ENCODE measurements at regions not wholly inside any gene's neighbourhood (a gene's known extent, or its start where the extent isn't known, plus 50 kb on each side); places are given as distances from the start of the nearest gene placed in this dataset.
"Not testable (repeated sequence)": the region's sequence is repeated elsewhere in the genome, so short reads cannot be mapped to it uniquely, and the experiment has no call there.

GRCh38 chr2:240259201-240259923, 118.9 kb upstream of the OTOS start:
- no peak for TF ChIP-seq CTCF (IDR thresholded peaks at IDR 0.05; ENCODE audit: low read depth, low read length)
- in situ Hi-C loops (cut with HindIII; ENCODE audit: low sequenced_read_pairs), result no loop called here
- H3K4me3 ChIP-seq (ENCODE audit: low read depth, low read length), result no peak overlapping the region
- DNase-seq (ENCODE audit: low read depth, low spot score), result no peak

- no peak overlapping the region for H3K4me3 ChIP-seq (ENCODE audit: low read depth, low read length)
- in situ Hi-C loops (cut with HindIII; ENCODE audit: low sequenced_read_pairs), result no loop called here
- no peak for DNase-seq (ENCODE audit: low read depth, low spot score)
- no peak for TF ChIP-seq CTCF (IDR thresholded peaks at IDR 0.05; ENCODE audit: low read depth, low read length)
Measured at GRCh38 chr2:240259924-240260529, 119.6 kb upstream of the OTOS start.

GRCh38 chr2:240260664-240261063, 120.2 kb upstream of the OTOS start:
- in situ Hi-C loops (cut with HindIII; ENCODE audit: low sequenced_read_pairs), result no loop called here
- no peak overlapping the region for H3K4me3 ChIP-seq (ENCODE audit: low read depth, low read length)
- TF ChIP-seq CTCF (IDR thresholded peaks at IDR 0.05; ENCODE audit: low read depth, low read length), result no peak

DNA sequence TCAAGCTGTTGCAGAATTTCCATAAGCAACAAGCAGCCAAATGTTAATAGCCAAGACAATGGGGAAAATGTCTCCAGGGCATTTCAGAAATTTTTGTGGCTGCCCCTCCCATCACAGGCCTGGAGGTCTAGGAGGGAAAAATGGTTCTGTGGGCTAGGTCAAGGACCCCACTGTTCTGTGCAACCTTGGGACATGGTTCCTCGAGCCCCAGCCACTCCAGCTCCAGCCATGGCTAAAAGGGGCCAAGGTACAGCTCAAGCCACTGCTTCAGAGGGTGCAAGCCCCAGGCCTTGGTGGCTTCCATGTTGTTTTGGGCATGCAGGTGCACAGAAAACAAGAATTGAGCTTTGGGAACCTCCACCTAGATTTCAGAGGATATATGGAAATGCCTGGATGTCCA, 122.1 kb upstream of the OTOS start:
- DNase-seq (ENCODE audit: low read depth, low spot score); in situ Hi-C loops (cut with HindIII; ENCODE audit: low sequenced_read_pairs): not testable (repeated sequence)

More at GRCh38 chr2:240260664-240261063, 120.2 kb upstream of the OTOS start:
- DNase-seq (ENCODE audit: low read depth, low spot score), result no peak

DNA sequence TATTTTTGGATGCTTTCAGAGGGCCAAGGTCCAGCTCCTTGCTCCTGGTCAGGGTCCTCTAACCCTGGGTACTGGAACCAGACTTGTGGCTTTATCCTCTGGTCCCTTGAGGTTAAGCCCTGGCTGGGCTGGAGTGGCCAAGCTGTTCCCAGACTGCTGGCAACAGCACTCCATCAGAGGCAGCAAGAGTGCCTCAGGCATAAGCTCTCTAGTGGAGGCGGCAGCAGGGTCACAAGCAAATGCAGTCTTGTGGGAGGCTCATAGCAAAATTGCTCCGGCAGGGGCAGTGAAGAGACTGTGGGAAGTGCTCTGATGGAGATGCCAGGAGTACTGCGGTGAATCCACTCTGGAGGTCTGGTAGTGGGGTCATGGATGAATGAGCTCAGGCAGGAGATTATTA, 128.9 kb upstream of the OTOS start:
- TF ChIP-seq CTCF (IDR thresholded peaks at IDR 0.05; ENCODE audit: low read depth, low read length), result no peak
- no peak for DNase-seq (ENCODE audit: low read depth, low spot score)
- no peak overlapping the region for H3K4me3 ChIP-seq (ENCODE audit: low read depth, low read length)
- in situ Hi-C loops (cut with HindIII; ENCODE audit: low sequenced_read_pairs), result no loop called here

More for the DNA sequence above, 122.1 kb upstream of the OTOS start:
- not testable (repeated sequence) for H3K4me3 ChIP-seq (ENCODE audit: low read depth, low read length)

GRCh38 chr2:240269886-240270285, 129.4 kb upstream of the OTOS start:
- in situ Hi-C loops (cut with HindIII; ENCODE audit: low sequenced_read_pairs), result no loop called here
- no peak overlapping the region for H3K4me3 ChIP-seq (ENCODE audit: low read depth, low read length)
- no peak for TF ChIP-seq CTCF (IDR thresholded peaks at IDR 0.05; ENCODE audit: low read depth, low read length)
- DNase-seq (ENCODE audit: low read depth, low spot score), result no peak

- H3K4me3 ChIP-seq (ENCODE audit: low read depth, low read length), result no peak overlapping the region
- no peak for TF ChIP-seq CTCF (IDR thresholded peaks at IDR 0.05; ENCODE audit: low read depth, low read length)
- in situ Hi-C loops (cut with HindIII; ENCODE audit: low sequenced_read_pairs), result no loop called here
- DNase-seq (ENCODE audit: low read depth, low spot score), result no peak
Measured at GRCh38 chr2:240271716-240272341, 131.4 kb upstream of the OTOS start.

Measured in astrocyte of the spinal cord (primary cell).